Mammary epithelial cell (primary cell): ENCODE measurements at regions not wholly inside any gene's neighbourhood (a gene's known extent, or its start where the extent isn't known, plus 50 kb on each side); places are given as distances from the start of the nearest gene placed in this dataset.
"Not testable (repeated sequence)": the region's sequence is repeated elsewhere in the genome, so short reads cannot be mapped to it uniquely, and the experiment has no call there.

Source experiments
- CTCF ChIP-seq, 2 donors: IDR thresholded peaks in 1 of 2; conservative IDR thresholded peaks in 1 of 2; 2 replicates each; pipeline ENCODE4 v1.5.1; 2011 to 2012; ENCODE audit warnings: inconsistent platforms in 2 of 2, low read length in 2 of 2, mild to moderate bottlenecking in 2 of 2, control low read depth in 1 of 2, low read depth in 1 of 2; ENCODE audit not compliant: insufficient read depth in 1 of 2; ENCODE audit errors: extremely low read depth in 1 of 2
- EZH2 ChIP-seq: IDR thresholded peaks from 2 replicates; pipeline ENCODE4 v1.6.1; 2012; ENCODE audit warnings: low read length, inconsistent platforms, borderline replicate concordance

GRCh38 chr4:49235413-49236160 lies 249.5 kb downstream of the CWH43 start:
- not testable (repeated sequence) for TF ChIP-seq CTCF (conservative IDR thresholded peaks at IDR 0.05 in 1 of 2, IDR thresholded peaks at IDR 0.05 in 1 of 2; ENCODE audit: extremely low read depth in 1 of 2, insufficient read depth in 1 of 2, low read depth in 1 of 2, low read length in 2 of 2); EZH2
